Heart left ventricle (tissue), 13 donors: ENCODE measurements at regions not wholly inside any gene's neighbourhood (a gene's known extent, or its start where the extent isn't known, plus 50 kb on each side); places are given as distances from the start of the nearest gene placed in this dataset.

Source experiments
- CTCF ChIP-seq, 12 donors: fragments of 200-600 bp; sonication (generic) in 4 of 12; IDR thresholded peaks; one replicate each; pipeline versions ENCODE4 v1.5.0 to v1.8.0; 2018 to 2022; ENCODE audit warnings: antibody characterized with exemption in 12 of 12, mild to moderate bottlenecking in 5 of 12
- POLR2A ChIP-seq, 2 donors: fragments of 450-650 bp; IDR thresholded peaks; one replicate each; pipeline ENCODE4 v1.6.1; 2017; ENCODE audit warnings: antibody characterized with exemption in 2 of 2, mild to moderate bottlenecking in 2 of 2, moderate library complexity in 2 of 2
- donor health status: ischemic (EF 13 %, LVEDD 7.1; RV severe dilation, severe dysfunction).
- donor health status: DM: no; HTN: yes; CAD: no.
- donor health status: DM: no; HTN: no; CAD: no.
- donor health status: ischemic (EF 25% LVEDD 6.9; RV normal size, moderate dysfunction).
- donor health status: ischemic (EF 25% LVEDD 5.7; RV mildly dilated, moderate dysfunction).
- donor health status: ischemic (EF 35%, LVEDD 5.7; RV mildly dilated, moderate dysfunction).
- donor health status: nonischemic (EF 11% LVEDD 7.7; RV severe dilation, severe dysfunction).
- donor health status: DM: yes; HTN: yes; CAD: no.
- donor health status: PGD.
- donor health status: ischemic (EF 29% LVEDD 5.4; RV normal size, mild dysfunction).
- donor health status: nonischemic (EF 23%, LVEDD 6.1; RV moderate dilation, normal function).

DNA sequence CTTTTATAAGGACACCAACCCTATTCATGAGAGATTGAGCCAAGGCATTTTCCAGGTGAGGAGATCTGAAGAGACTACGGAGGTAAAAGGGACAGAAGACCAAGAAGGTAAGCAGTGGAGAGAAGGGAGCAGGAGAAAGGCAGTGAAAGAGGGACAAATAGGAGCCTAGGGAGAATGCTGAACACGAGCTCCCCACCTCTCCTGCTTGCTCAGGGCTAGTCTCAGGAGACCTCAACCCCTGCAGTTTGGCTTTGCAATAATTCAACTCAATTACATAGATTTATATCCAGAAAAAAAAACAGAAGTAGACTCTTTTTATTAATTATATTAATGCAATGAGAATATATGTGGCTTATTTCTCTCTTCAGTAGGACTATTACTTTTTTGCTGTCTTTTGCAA lies 91.0 kb upstream of the DDX18 start:
- no peak for TF ChIP-seq CTCF (IDR thresholded peaks at IDR 0.05)
- TF ChIP-seq POLR2A (IDR thresholded peaks at IDR 0.05), result no peak
